GM12878 (cell line): ENCODE measurements at regions not wholly inside any gene's neighbourhood (a gene's known extent, or its start where the extent isn't known, plus 50 kb on each side); places are given as distances from the start of the nearest gene placed in this dataset.

ENCODE experiments used
- ATAC-seq: fragments of 200-7000 bp; cut with Tn5 transposase; 3 replicates; pipeline ENCODE4 v1.9.1; 2020; ENCODE audit warnings: mild to moderate bottlenecking, moderate library complexity
- BruUV-seq: library from RNA; stranded (reverse); fragments of 400-500 nt; replicated peaks from 2 replicates; lab custom pipeline; 2021; lab: Mats Ljungman, UMichigan
- CTCF ChIA-PET: fragments of 300-600 bp; sonication (Branson Sonifier 250); formaldehyde crosslinking; extraction: SDS; loops from one replicate; lab custom pipeline; 2021; ENCODE audit warnings: inconsistent platforms; lab: Yijun Ruan, JAX
- POLR2A ChIA-PET: fragments of 350-600 bp; formaldehyde crosslinking; extraction: SDS; loops from one replicate; lab custom pipeline; 2021; ENCODE audit warnings: inconsistent platforms; lab: Charles Lee
- RAD21 ChIA-PET: fragments of 300-600 bp; sonication (Branson Sonifier 250); formaldehyde crosslinking; loops from one replicate; lab custom pipeline; 2023; ENCODE audit warnings: antibody characterized with exemption; ENCODE audit not compliant: unreplicated experiment; lab: Charles Lee
- SMC1A ChIA-PET: fragments of 300-600 bp; sonication (Branson Sonifier 250); formaldehyde crosslinking; loops from one replicate; lab custom pipeline; 2023; ENCODE audit not compliant: unreplicated experiment, uncharacterized antibody; lab: Charles Lee
- DNase-seq: peaks from one replicate; pipeline ENCODE4 v3.0.0-alpha.2; 2011; ENCODE audit warnings: low read depth, low spot score
- FAIRE-seq: peaks from 3 replicates; lab custom pipeline; 2011; peaks lifted over from hg19 to GRCh38; lab: Jason Lieb, UNC
- H2AFZ ChIP-seq: 2 replicates; pipeline ENCODE4 v1.6.0; 2011; ENCODE audit warnings: low read depth, low read length, control low read depth; ENCODE audit not compliant: control insufficient read depth
- H3K27ac ChIP-seq: 2 replicates; pipeline ENCODE4 v1.5.1; 2011; ENCODE audit warnings: control low read depth; ENCODE audit not compliant: control insufficient read depth, insufficient read depth
- H3K27me3 ChIP-seq, 2 experiments: replicated peaks in 1 of 2; 2 replicates each; pipeline versions ENCODE4 v1.6.0 to v1.6.1; 2011; ENCODE audit warnings: low read length in 1 of 2; ENCODE audit not compliant: control insufficient read depth in 2 of 2, insufficient read depth in 2 of 2
- H3K36me3 ChIP-seq, 2 experiments: 2 replicates each; pipeline ENCODE4 v1.5.1; 2011; ENCODE audit warnings: low read length in 1 of 2; ENCODE audit not compliant: control insufficient read depth in 2 of 2, insufficient read depth in 2 of 2
- H3K4me1 ChIP-seq: 2 replicates; pipeline ENCODE4 v1.6.1; 2011; ENCODE audit warnings: mild to moderate bottlenecking, low read length, moderate library complexity, mixed read lengths; ENCODE audit not compliant: control insufficient read depth, insufficient read depth
- H3K4me2 ChIP-seq: 2 replicates; pipeline ENCODE4 v1.6.0; 2011; ENCODE audit warnings: control low read depth; ENCODE audit not compliant: control insufficient read depth, insufficient read depth
- H3K4me3 ChIP-seq: fragments of 200-600 bp; sonication (generic); 2 replicates; pipeline ENCODE4 v1.5.1; 2016
- H3K79me2 ChIP-seq: 2 replicates; pipeline ENCODE4 v1.6.0; 2011; ENCODE audit warnings: low read length; ENCODE audit not compliant: control insufficient read depth, insufficient read depth
- H3K9ac ChIP-seq: 2 replicates; pipeline ENCODE4 v1.8.0; 2011; ENCODE audit warnings: low read length, control low read depth, mixed read lengths; ENCODE audit not compliant: control insufficient read depth, insufficient read depth
- H3K9me3 ChIP-seq: replicated peaks from 3 replicates; pipeline ENCODE4 v1.5.1; 2011; ENCODE audit warnings: mild to moderate bottlenecking, low read length; ENCODE audit not compliant: control insufficient read depth, insufficient read depth
- H4K20me1 ChIP-seq: 2 replicates; pipeline ENCODE4 v1.6.0; 2011; ENCODE audit not compliant: control insufficient read depth, insufficient read depth
- CBX3 ChIP-seq: fragments of 200-600 bp; sonication (generic); IDR thresholded peaks from 2 replicates; pipeline ENCODE4 v1.6.1; 2016; ENCODE audit warnings: low read depth, borderline replicate concordance
- EGR1 ChIP-seq, 2 experiments: IDR thresholded peaks; 1 replicate in 1 of 2; 2 replicates in 1 of 2; pipeline ENCODE4 v1.6.1; 2011 to 2012; ENCODE audit warnings: low read depth in 2 of 2, low read length in 2 of 2, borderline replicate concordance in 1 of 2, mild to moderate bottlenecking in 1 of 2, moderate library complexity in 1 of 2
- KAT2A ChIP-seq: conservative IDR thresholded peaks from 2 replicates; pipeline ENCODE4 v1.6.1; 2011; ENCODE audit warnings: low read depth, low read length; ENCODE audit not compliant: control insufficient read depth
- NR2C2 ChIP-seq: IDR thresholded peaks from 2 replicates; pipeline ENCODE4 v1.6.1; 2011; ENCODE audit warnings: borderline replicate concordance, low read depth; ENCODE audit not compliant: control insufficient read depth, insufficient read length
- PAX8 ChIP-seq: fragments of 450-650 bp; IDR thresholded peaks from 2 replicates; pipeline ENCODE4 v1.6.1; 2017; ENCODE audit warnings: mild to moderate bottlenecking, moderate library complexity
- RELB ChIP-seq: fragments of 450-650 bp; IDR thresholded peaks from 2 replicates; pipeline ENCODE4 v1.6.1; 2017; ENCODE audit warnings: low read depth, mild to moderate bottlenecking, moderate library complexity
- TAF1 ChIP-seq: IDR thresholded peaks from 2 replicates; pipeline ENCODE4 v1.6.1; 2011; ENCODE audit warnings: mild to moderate bottlenecking, low read depth, low read length, borderline replicate concordance
- TCF7 ChIP-seq: IDR thresholded peaks from 2 replicates; pipeline ENCODE4 v1.6.1; 2014; ENCODE audit warnings: antibody characterized with exemption, borderline replicate concordance
- ZBED1 ChIP-seq: IDR thresholded peaks from 2 replicates; pipeline ENCODE4 v1.6.1; 2016; ENCODE audit warnings: borderline replicate concordance
- ZNF274 ChIP-seq: IDR thresholded peaks from one replicate; pipeline ENCODE4 v1.8.0; 2011; ENCODE audit not compliant: insufficient read length, insufficient read depth
- WGBS: methylation state at CpG from one replicate; pipeline ENCODE4 v1.1.6; 2016; ENCODE audit warnings: low lambda C conversion rate; ENCODE audit not compliant: insufficient replicate concordance, insufficient coverage; ENCODE audit errors: missing lambda C conversion rate; 5-methylcytosine and 5-hydroxymethylcytosine counted together
- in situ Hi-C: fragments of 300-500 bp; cut with MboI; formaldehyde crosslinking; loops from 9 replicates; pipeline ENCODE4 v1.14.3; 2018; ENCODE audit warnings: mixed read lengths
- intact Hi-C: fragments of 100-400 bp; cut with micrococcal nuclease; formaldehyde crosslinking; loops from one replicate; pipeline ENCODE4 v1.14.2; 2022; ENCODE audit not compliant: unreplicated experiment
- TF ChIP-seq, protein P1 (sequence below), 3 experiments: IDR thresholded peaks in 2 of 3; conservative IDR thresholded peaks in 1 of 3; 2 replicates each; pipeline ENCODE4 v1.5.1; 2011; ENCODE audit warnings: low read depth in 3 of 3, low read length in 3 of 3, mild to moderate bottlenecking in 3 of 3, control low read depth in 2 of 3, moderate library complexity in 2 of 3, inconsistent platforms in 1 of 3, mixed read lengths in 1 of 3; ENCODE audit not compliant: control insufficient read depth in 2 of 3, insufficient read depth in 1 of 3; ENCODE audit errors: extremely low read depth in 1 of 3

DNA sequence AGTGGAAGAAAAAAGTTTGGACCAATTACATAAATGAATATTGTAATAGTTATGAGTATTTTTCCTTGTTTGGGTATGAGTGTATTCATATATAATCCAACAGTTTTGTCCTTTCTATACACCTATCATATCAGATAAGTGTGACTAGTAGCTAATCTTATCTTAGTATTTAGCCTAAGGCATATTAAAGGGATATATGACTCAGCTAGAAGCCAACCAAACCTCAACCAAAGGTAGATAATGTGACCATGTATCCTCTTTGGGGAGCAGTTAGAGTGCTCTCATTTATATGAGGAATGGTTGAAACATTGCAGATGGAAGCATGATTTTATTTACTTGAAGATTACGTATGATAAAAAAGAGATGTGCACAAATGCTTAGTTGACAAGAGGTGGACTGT is 370.0 kb upstream of the CTNND2 start (continued):
- no peak for TF ChIP-seq RELB

GRCh38 chr5:12272389-12272788 is 368.1 kb upstream of the CTNND2 start:
- FAIRE-seq, result no peak
- Histone ChIP-seq H3K27ac (no peak overlapping the region), H3K27me3 (no peaks in the 10 kb centered on the region), H3K36me3 (no peaks in the 10 kb centered on the region), H3K9ac (no peak overlapping the region), H3K4me2 (no peak overlapping the region), H3K4me3 (no peak overlapping the region), H3K4me1 (no peaks in the 10 kb centered on the region), H2AFZ (no peak overlapping the region), H3K9me3 (no peaks in the 10 kb centered on the region), H4K20me1 (no peaks in the 10 kb centered on the region), H3K79me2 (no peaks in the 10 kb centered on the region)
- RAD21 ChIA-PET, result no interaction called here
- no TSS peak for BruUV-seq
- CTCF ChIA-PET, result no interaction called here
- no peak for ATAC-seq
- WGBS, result 31% methylated on average over 5 of the region's 5 CpGs
- SMC1A ChIA-PET, result interaction anchor here (0.7 to 1.2 kb wide), 3 partner anchors 8 to 28 kb away, joined by 3 to 5 read pairs (median 3); no protein-coding TSS in a partner anchor
- POLR2A ChIA-PET, result no interaction called here
- intact Hi-C loops (no loop called here), in situ Hi-C loops (no loop called here)
- TF ChIP-seq TAF1 (no peak), EGR1 (IDR thresholded peaks at IDR 0.05; ENCODE audit: borderline replicate concordance in 1 of 2, low read depth in 2 of 2, low read length in 2 of 2) (no peak), ZBED1 (no peak), TCF7 (no peak), KAT2A (no peak), CBX3 (no peak), PAX8 (no peak), ZNF274 (no peak), NR2C2 (no peak)
- TF ChIP-seq, protein P1, sequence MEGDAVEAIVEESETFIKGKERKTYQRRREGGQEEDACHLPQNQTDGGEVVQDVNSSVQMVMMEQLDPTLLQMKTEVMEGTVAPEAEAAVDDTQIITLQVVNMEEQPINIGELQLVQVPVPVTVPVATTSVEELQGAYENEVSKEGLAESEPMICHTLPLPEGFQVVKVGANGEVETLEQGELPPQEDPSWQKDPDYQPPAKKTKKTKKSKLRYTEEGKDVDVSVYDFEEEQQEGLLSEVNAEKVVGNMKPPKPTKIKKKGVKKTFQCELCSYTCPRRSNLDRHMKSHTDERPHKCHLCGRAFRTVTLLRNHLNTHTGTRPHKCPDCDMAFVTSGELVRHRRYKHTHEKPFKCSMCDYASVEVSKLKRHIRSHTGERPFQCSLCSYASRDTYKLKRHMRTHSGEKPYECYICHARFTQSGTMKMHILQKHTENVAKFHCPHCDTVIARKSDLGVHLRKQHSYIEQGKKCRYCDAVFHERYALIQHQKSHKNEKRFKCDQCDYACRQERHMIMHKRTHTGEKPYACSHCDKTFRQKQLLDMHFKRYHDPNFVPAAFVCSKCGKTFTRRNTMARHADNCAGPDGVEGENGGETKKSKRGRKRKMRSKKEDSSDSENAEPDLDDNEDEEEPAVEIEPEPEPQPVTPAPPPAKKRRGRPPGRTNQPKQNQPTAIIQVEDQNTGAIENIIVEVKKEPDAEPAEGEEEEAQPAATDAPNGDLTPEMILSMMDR (IDR thresholded peaks at IDR 0.05 in 2 of 3, conservative IDR thresholded peaks at IDR 0.05 in 1 of 3; ENCODE audit: control insufficient read depth in 2 of 3, extremely low read depth in 1 of 3, insufficient read depth in 1 of 3, low read depth in 3 of 3, low read length in 3 of 3), result no peak
- DNase-seq, result no peak
